OCI-LY7 (cell line): ENCODE measurements at regions not wholly inside any gene's neighbourhood (a gene's known extent, or its start where the extent isn't known, plus 50 kb on each side); places are given as distances from the start of the nearest gene placed in this dataset.

ENCODE experiments used
- CTCF ChIP-seq: fragments of 200-600 bp; sonication (generic); conservative IDR thresholded peaks from 2 replicates; pipeline ENCODE4 v1.5.1; 2014; ENCODE audit warnings: mild to moderate bottlenecking, antibody characterized with exemption, low read length, moderate library complexity, mixed read lengths
- EZH2phosphoT487 ChIP-seq: fragments of 200-600 bp; sonication (generic); IDR thresholded peaks from 2 replicates; pipeline ENCODE4 v1.6.1; 2018; ENCODE audit warnings: low read depth, borderline replicate concordance, mild to moderate bottlenecking, mixed run types, antibody characterized with exemption, low read length, moderate library complexity, mixed read lengths

GRCh38 chr1:229220163-229220846 lies 50.6 kb upstream of the RAB4A start:
- TF ChIP-seq CTCF, result no peak
- TF ChIP-seq EZH2phosphoT487, result no peak
